SK-N-SH (cell line): ENCODE measurements at regions not wholly inside any gene's neighbourhood (a gene's known extent, or its start where the extent isn't known, plus 50 kb on each side); places are given as distances from the start of the nearest gene placed in this dataset.

Source experiments
- CTCF ChIA-PET: fragments of 300-600, 350-600 bp; formaldehyde crosslinking; extraction: SDS; loops from one replicate; lab custom pipeline; 2021; lab: Yijun Ruan, JAX
- POLR2A ChIA-PET: fragments of 350-600 bp; sonication (Branson Sonifier 250); formaldehyde crosslinking; extraction: SDS; loops from one replicate; lab custom pipeline; 2020; ENCODE audit warnings: antibody characterized with exemption, inconsistent platforms; lab: Yijun Ruan, JAX
- DNase-seq: peaks from one replicate; pipeline ENCODE4 v3.0.0; 2012
- H2AFZ ChIP-seq: fragments of 200-600 bp; sonication (generic); 2 replicates; pipeline ENCODE4 v1.8.1; 2016; ENCODE audit warnings: antibody characterized with exemption, mild to moderate bottlenecking, low read depth
- H3F3A ChIP-seq: fragments of 200-600 bp; sonication (generic); replicated peaks from 2 replicates; pipeline ENCODE3; 2016; ENCODE audit warnings: antibody characterized with exemption, mild to moderate bottlenecking; ENCODE audit not compliant: insufficient read depth
- H3K27ac ChIP-seq, 2 experiments: fragments of 200-500 bp in 1 of 2; fragments of 200-600 bp in 1 of 2; sonication (Bioruptor generic) in 1 of 2; sonication (generic), shearing (Covaris generic) in 1 of 2; 2 replicates each; pipeline versions ENCODE4 v1.5.1 to v1.6.1; 2014 to 2016; ENCODE audit warnings: low read depth in 2 of 2, inconsistent platforms in 1 of 2, low read length in 1 of 2, mild to moderate bottlenecking in 1 of 2, mixed read lengths in 1 of 2
- H3K27me3 ChIP-seq: fragments of 200-600 bp; sonication (generic), shearing (Covaris generic); 2 replicates; pipeline ENCODE4 v1.6.1; 2016; ENCODE audit warnings: mixed run types; ENCODE audit not compliant: insufficient read depth
- H3K36me3 ChIP-seq, 2 experiments: fragments of 200-500 bp in 1 of 2; fragments of 200-600 bp in 1 of 2; sonication (Bioruptor generic) in 1 of 2; sonication (generic) in 1 of 2; replicated peaks in 1 of 2; 2 replicates each; pipeline versions ENCODE3 to v1.5.1; 2014 to 2016; ENCODE audit warnings: low read length in 1 of 2, mild to moderate bottlenecking in 1 of 2; ENCODE audit not compliant: insufficient read depth in 2 of 2, control insufficient read depth in 1 of 2
- H3K4me1 ChIP-seq, 2 experiments: fragments of 200-500 bp in 1 of 2; fragments of 200-600 bp in 1 of 2; sonication (Bioruptor generic) in 1 of 2; sonication (generic), shearing (Covaris generic) in 1 of 2; 2 replicates each; pipeline versions ENCODE4 v1.5.1 to v1.6.1; 2014 to 2016; ENCODE audit warnings: low read depth in 1 of 2, low read length in 1 of 2, mixed run types in 1 of 2; ENCODE audit not compliant: insufficient read depth in 2 of 2, control insufficient read depth in 1 of 2
- H3K4me2 ChIP-seq: fragments of 200-600 bp; sonication (generic), shearing (Covaris generic); 2 replicates; pipeline ENCODE4 v1.6.1; 2017; ENCODE audit warnings: mixed run types
- H3K4me3 ChIP-seq, 2 experiments: fragments of 200-500 bp in 1 of 2; fragments of 200-600 bp in 1 of 2; sonication (Bioruptor generic) in 1 of 2; sonication (generic), shearing (Covaris generic) in 1 of 2; 2 replicates each; pipeline versions ENCODE4 v1.5.1 to v1.8.1; 2014 to 2016; ENCODE audit warnings: low read depth in 2 of 2, inconsistent platforms in 1 of 2, low read length in 1 of 2, mild to moderate bottlenecking in 1 of 2, mixed read lengths in 1 of 2, moderate library complexity in 1 of 2
- H3K79me2 ChIP-seq: fragments of 200-600 bp; sonication (generic); 2 replicates; pipeline ENCODE4 v1.8.1; 2017; ENCODE audit warnings: mild to moderate bottlenecking; ENCODE audit not compliant: insufficient read depth
- H3K9ac ChIP-seq: fragments of 200-600 bp; sonication (generic); 2 replicates; pipeline ENCODE4 v1.6.1; 2017; ENCODE audit warnings: mixed run types
- H3K9me2 ChIP-seq: fragments of 200-600 bp; sonication (generic); 2 replicates; pipeline ENCODE4 v1.6.1; 2017; ENCODE audit warnings: mixed run types
- H3K9me3 ChIP-seq: fragments of 200-600 bp; sonication (generic); 2 replicates; pipeline ENCODE4 v1.6.1; 2017; ENCODE audit warnings: mixed run types, mild to moderate bottlenecking, moderate library complexity
- H4K20me1 ChIP-seq: fragments of 200-600 bp; sonication (generic); 2 replicates; pipeline ENCODE4 v1.6.1; 2017; ENCODE audit warnings: mild to moderate bottlenecking, mixed run types; ENCODE audit not compliant: insufficient read depth
- CHD2 ChIP-seq: fragments of 150-350 bp; IDR thresholded peaks from 2 replicates; pipeline ENCODE4 v1.6.1; 2018; ENCODE audit warnings: low read length; ENCODE audit not compliant: partially characterized antibody
- ELF1 ChIP-seq: IDR thresholded peaks from 2 replicates; pipeline ENCODE4 v1.4.0; 2012
- EP300 ChIP-seq, 2 experiments: IDR thresholded peaks; 2 replicates each; pipeline versions ENCODE4 v1.4.0 to v1.6.1; 2012; ENCODE audit warnings: borderline replicate concordance in 1 of 2, low read depth in 1 of 2, low read length in 1 of 2
- EZH2phosphoT487 ChIP-seq: fragments of 200-600 bp; sonication (generic); IDR thresholded peaks from 2 replicates; pipeline ENCODE4 v1.6.1; 2017; ENCODE audit warnings: low read depth, mixed run types, mild to moderate bottlenecking, antibody characterized with exemption, moderate library complexity, borderline replicate concordance
- FOXM1 ChIP-seq: IDR thresholded peaks from 2 replicates; pipeline ENCODE4 v1.4.0; 2012; ENCODE audit warnings: low read depth, mild to moderate bottlenecking
- GATA2 ChIP-seq: sonication (generic); formaldehyde crosslinking; IDR thresholded peaks from 2 replicates; pipeline ENCODE4 v1.5.0; 2020; ENCODE audit warnings: mild to moderate bottlenecking, missing genetic modification reagents
- JUND ChIP-seq: IDR thresholded peaks from 2 replicates; pipeline ENCODE4 v1.4.0; 2012
- MEF2A ChIP-seq: IDR thresholded peaks from 2 replicates; pipeline ENCODE4 v1.4.0; 2012; ENCODE audit warnings: low read depth, borderline replicate concordance
- MXI1 ChIP-seq: IDR thresholded peaks from 2 replicates; pipeline ENCODE4 v1.6.1; 2012; ENCODE audit warnings: mild to moderate bottlenecking, low read depth, low read length, improper control_type of control experiment
- POLR2AphosphoS5 ChIP-seq: IDR thresholded peaks from 2 replicates; pipeline ENCODE4 v1.6.1; 2012; ENCODE audit warnings: low read depth, low read length
- RAD21 ChIP-seq: IDR thresholded peaks from 2 replicates; pipeline ENCODE4 v1.6.1; 2012; ENCODE audit warnings: mild to moderate bottlenecking, low read length
- RCOR1 ChIP-seq: fragments of 150-350 bp; IDR thresholded peaks from 2 replicates; pipeline ENCODE4 v1.6.1; 2017; ENCODE audit warnings: antibody characterized with exemption, low read length
- RFX5 ChIP-seq: IDR thresholded peaks from 2 replicates; pipeline ENCODE4 v1.6.1; 2012; ENCODE audit warnings: mild to moderate bottlenecking, improper control_type of control experiment, low read length
- RXRA ChIP-seq: IDR thresholded peaks from 2 replicates; pipeline ENCODE4 v1.4.0; 2012; ENCODE audit warnings: low read depth, mild to moderate bottlenecking, borderline replicate concordance
- SIN3A ChIP-seq: IDR thresholded peaks from 2 replicates; pipeline ENCODE4 v1.6.1; 2012; ENCODE audit warnings: low read depth, mild to moderate bottlenecking, low read length, moderate library complexity, borderline replicate concordance
- SMC3 ChIP-seq: IDR thresholded peaks from 2 replicates; pipeline ENCODE4 v1.6.1; 2012; ENCODE audit warnings: low read depth, low read length, improper control_type of control experiment
- TAF1 ChIP-seq: IDR thresholded peaks from 2 replicates; pipeline ENCODE4 v1.6.1; 2012; ENCODE audit warnings: low read depth, mild to moderate bottlenecking, low read length, moderate library complexity, borderline replicate concordance
- TCF12 ChIP-seq: IDR thresholded peaks from 2 replicates; pipeline ENCODE4 v1.4.0; 2012
- WGBS: methylation state at CpG from one replicate; pipeline ENCODE4 v1.1.6; 2017; ENCODE audit warnings: low lambda C conversion rate; 5-methylcytosine and 5-hydroxymethylcytosine counted together
- TF ChIP-seq, protein P1 (sequence below): IDR thresholded peaks from 2 replicates; pipeline ENCODE4 v1.4.0; 2012; ENCODE audit warnings: low read depth
- TF ChIP-seq, protein P2 (sequence below): IDR thresholded peaks from 2 replicates; pipeline ENCODE4; 2012
- TF ChIP-seq, protein P3 (sequence below): fragments of 200-600 bp; sonication (generic); IDR thresholded peaks from 2 replicates; pipeline ENCODE4 v1.6.1; 2017; ENCODE audit warnings: antibody characterized with exemption, mild to moderate bottlenecking, moderate library complexity
- TF ChIP-seq, protein P4 (sequence below): IDR thresholded peaks from 2 replicates; pipeline ENCODE4 v1.6.1; 2012; ENCODE audit warnings: mild to moderate bottlenecking, low read depth, low read length, moderate library complexity
- TF ChIP-seq, protein P5 (sequence below): IDR thresholded peaks from 2 replicates; pipeline ENCODE4 v1.4.0; 2012; ENCODE audit warnings: low read depth, borderline replicate concordance

DNA sequence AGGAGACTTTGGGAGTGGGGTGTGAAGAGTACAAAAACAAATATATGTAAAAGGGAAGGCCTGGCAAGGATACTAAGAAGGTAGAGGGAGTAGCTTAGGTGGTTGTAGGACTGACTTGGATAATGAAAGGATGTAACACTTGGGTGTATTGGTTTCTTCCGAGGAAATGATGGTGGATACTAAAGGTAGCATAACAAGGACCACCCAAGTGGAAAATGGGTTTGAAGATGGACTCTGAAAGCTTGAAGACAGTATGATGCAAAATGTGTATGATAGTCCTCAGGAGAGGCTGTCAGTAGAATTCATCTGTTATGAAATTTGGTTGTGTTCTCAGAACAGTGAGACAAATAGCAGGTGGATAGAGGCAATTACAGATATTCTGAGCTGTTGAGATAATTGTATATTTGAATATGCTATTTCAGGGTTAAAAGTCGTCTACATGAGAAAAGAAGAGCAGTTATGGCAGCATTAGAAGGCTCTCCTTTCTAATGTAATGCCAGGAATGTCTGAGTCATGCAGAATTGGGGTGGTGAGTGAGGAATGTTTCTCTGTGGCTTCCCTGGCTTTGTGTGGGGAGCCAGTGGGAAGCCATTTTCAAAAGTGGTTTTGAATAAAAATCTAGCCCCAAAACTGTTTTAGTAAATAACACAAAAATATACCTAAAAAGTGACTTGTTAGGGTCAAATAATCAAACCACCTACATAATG, 75.6 kb downstream of the FHIP1A start (continued):
- TF ChIP-seq, protein P1, sequence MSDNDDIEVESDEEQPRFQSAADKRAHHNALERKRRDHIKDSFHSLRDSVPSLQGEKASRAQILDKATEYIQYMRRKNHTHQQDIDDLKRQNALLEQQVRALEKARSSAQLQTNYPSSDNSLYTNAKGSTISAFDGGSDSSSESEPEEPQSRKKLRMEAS = no peak
- TF ChIP-seq ELF1 = no peak
- TF ChIP-seq, protein P2, sequence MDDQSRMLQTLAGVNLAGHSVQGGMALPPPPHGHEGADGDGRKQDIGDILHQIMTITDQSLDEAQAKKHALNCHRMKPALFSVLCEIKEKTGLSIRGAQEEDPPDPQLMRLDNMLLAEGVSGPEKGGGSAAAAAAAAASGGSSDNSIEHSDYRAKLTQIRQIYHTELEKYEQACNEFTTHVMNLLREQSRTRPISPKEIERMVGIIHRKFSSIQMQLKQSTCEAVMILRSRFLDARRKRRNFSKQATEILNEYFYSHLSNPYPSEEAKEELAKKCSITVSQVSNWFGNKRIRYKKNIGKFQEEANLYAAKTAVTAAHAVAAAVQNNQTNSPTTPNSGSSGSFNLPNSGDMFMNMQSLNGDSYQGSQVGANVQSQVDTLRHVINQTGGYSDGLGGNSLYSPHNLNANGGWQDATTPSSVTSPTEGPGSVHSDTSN = peak; percentile 49; the same call in 1 of the 2 replicates

DNA sequence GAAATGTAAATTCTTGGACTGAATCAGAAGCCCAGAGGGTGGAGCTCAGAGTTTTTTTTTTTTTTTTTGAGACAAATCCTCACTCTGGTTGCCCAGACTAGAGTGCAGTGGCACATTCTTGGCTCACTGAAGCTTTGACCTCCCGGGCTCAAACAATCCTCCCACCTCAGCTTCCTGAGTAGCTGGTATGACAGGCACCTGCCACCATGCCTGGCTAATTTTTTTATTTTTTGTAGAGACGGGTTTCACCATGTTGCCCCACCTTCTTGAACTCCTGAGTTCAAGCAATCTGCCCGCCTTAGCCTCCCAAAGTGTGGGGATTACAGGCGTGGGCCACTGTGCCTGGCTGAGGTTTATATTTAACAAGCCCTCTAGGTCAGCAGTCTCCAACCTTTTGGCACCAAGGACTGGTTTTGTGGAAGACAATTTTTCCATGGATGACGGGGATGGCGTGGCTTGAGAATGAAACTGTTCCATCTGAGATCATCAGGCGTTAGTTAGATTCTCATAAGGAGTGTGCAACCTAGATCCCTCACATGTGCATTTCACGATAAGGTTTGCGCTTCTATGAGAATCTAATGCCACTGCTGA, 76.7 kb downstream of the FHIP1A start:
- H3F3A ChIP-seq = peaks cover 4% of the 10 kb centered on the region
- H3K27me3 ChIP-seq = no peaks in the 10 kb centered on the region
- H4K20me1 ChIP-seq = no peaks in the 10 kb centered on the region
- no peaks in the 10 kb centered on the region for H3K36me3 ChIP-seq
- H3K9ac ChIP-seq = no peak overlapping the region; the same call in 1 of the 2 replicates
- ChIA-PET CTCF (no interaction called here), POLR2A (no interaction called here)
- no peak for DNase-seq
- no peaks in the 10 kb centered on the region for H3K9me3 ChIP-seq
- peak overlapping the region; percentile 60 to 72; a peak in 3 of 4 replicates for H3K27ac ChIP-seq
- 92% methylated on average over 9 of the region's 9 CpGs for WGBS
- peak overlapping the region; percentile 8; the same call in 1 of the 2 replicates for H3K4me2 ChIP-seq
- no peaks in the 10 kb centered on the region for H3K9me2 ChIP-seq
- no peak overlapping the region for H3K4me3 ChIP-seq
- peaks cover 0 to 12% of the 10 kb centered on the region in 2 experiments; a peak in 2 of 4 replicates for H3K4me1 ChIP-seq
- H2AFZ ChIP-seq = peak overlapping the region; percentile 64; the same call in 1 of the 2 replicates
- H3K79me2 ChIP-seq = no peaks in the 10 kb centered on the region
- TF ChIP-seq MEF2A (no peak), TCF12 (0 out of 2 replicates have a peak, but pooled peaks have one; percentile 13), RCOR1 (no peak), SIN3A (no peak), ELF1 (no peak), JUND (no peak), RAD21 (no peak), RXRA (no peak), TAF1 (no peak), FOXM1 (no peak), CHD2 (no peak), RFX5 (no peak), GATA2 (no peak), EZH2phosphoT487 (no peak), MXI1 (no peak), EP300 (IDR thresholded peaks at IDR 0.05; ENCODE audit: borderline replicate concordance in 1 of 2, low read depth in 1 of 2, low read length in 1 of 2) (0 out of 4 replicates have a peak, but pooled peaks of 1 of the 2 experiments have one; percentile 10), SMC3 (no peak), POLR2AphosphoS5 (no peak)
- TF ChIP-seq, protein P3, sequence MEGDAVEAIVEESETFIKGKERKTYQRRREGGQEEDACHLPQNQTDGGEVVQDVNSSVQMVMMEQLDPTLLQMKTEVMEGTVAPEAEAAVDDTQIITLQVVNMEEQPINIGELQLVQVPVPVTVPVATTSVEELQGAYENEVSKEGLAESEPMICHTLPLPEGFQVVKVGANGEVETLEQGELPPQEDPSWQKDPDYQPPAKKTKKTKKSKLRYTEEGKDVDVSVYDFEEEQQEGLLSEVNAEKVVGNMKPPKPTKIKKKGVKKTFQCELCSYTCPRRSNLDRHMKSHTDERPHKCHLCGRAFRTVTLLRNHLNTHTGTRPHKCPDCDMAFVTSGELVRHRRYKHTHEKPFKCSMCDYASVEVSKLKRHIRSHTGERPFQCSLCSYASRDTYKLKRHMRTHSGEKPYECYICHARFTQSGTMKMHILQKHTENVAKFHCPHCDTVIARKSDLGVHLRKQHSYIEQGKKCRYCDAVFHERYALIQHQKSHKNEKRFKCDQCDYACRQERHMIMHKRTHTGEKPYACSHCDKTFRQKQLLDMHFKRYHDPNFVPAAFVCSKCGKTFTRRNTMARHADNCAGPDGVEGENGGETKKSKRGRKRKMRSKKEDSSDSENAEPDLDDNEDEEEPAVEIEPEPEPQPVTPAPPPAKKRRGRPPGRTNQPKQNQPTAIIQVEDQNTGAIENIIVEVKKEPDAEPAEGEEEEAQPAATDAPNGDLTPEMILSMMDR = no peak
- TF ChIP-seq, protein P4, sequence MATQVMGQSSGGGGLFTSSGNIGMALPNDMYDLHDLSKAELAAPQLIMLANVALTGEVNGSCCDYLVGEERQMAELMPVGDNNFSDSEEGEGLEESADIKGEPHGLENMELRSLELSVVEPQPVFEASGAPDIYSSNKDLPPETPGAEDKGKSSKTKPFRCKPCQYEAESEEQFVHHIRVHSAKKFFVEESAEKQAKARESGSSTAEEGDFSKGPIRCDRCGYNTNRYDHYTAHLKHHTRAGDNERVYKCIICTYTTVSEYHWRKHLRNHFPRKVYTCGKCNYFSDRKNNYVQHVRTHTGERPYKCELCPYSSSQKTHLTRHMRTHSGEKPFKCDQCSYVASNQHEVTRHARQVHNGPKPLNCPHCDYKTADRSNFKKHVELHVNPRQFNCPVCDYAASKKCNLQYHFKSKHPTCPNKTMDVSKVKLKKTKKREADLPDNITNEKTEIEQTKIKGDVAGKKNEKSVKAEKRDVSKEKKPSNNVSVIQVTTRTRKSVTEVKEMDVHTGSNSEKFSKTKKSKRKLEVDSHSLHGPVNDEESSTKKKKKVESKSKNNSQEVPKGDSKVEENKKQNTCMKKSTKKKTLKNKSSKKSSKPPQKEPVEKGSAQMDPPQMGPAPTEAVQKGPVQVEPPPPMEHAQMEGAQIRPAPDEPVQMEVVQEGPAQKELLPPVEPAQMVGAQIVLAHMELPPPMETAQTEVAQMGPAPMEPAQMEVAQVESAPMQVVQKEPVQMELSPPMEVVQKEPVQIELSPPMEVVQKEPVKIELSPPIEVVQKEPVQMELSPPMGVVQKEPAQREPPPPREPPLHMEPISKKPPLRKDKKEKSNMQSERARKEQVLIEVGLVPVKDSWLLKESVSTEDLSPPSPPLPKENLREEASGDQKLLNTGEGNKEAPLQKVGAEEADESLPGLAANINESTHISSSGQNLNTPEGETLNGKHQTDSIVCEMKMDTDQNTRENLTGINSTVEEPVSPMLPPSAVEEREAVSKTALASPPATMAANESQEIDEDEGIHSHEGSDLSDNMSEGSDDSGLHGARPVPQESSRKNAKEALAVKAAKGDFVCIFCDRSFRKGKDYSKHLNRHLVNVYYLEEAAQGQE = no peak
- TF ChIP-seq, protein P5, sequence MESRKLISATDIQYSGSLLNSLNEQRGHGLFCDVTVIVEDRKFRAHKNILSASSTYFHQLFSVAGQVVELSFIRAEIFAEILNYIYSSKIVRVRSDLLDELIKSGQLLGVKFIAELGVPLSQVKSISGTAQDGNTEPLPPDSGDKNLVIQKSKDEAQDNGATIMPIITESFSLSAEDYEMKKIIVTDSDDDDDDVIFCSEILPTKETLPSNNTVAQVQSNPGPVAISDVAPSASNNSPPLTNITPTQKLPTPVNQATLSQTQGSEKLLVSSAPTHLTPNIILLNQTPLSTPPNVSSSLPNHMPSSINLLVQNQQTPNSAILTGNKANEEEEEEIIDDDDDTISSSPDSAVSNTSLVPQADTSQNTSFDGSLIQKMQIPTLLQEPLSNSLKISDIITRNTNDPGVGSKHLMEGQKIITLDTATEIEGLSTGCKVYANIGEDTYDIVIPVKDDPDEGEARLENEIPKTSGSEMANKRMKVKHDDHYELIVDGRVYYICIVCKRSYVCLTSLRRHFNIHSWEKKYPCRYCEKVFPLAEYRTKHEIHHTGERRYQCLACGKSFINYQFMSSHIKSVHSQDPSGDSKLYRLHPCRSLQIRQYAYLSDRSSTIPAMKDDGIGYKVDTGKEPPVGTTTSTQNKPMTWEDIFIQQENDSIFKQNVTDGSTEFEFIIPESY = no peak
